ENCODE measurements at regions not wholly inside any gene's neighbourhood (a gene's known extent, or its start where the extent isn't known, plus 50 kb on each side); places are given as distances from the start of the nearest gene placed in this dataset.

DNA sequence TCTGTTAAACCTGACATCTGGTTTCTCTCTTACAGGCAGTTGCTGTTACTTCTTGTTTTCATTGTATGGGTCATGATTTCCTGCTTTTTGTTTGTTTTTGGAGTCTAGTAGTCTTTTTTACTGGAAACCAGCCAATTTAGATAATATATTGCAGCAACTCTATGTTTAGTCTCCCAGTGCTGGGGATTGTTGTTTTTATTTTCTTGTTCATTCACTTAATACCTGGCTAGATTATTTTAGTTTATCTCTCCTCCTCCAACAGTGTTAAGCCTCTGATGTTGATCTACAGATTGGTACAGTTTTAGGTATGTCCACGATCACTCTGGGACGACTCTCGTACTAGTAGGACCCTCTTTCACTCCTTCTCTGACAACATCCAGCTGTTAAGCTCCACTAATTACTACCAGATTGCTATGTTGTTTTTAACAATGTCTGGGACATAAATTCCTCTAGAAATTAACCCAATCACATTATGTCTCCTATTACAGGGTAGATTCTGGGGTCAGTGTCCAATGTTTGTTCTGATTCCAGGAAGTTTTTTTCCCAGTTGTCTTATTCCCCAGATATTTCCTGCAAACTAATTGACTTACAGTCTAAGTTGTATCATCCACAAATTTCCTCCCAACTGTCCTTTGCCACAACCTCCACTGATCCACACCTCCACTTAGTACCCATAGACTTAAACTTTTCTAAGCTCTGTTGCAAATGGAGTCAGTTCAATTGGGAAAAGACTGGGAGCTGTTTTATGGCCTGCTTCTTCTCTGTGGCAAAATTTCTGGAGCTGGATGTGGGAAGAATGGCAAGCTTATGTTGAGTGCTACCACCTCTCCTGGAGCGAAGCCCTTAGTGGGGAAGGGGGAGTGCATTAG lies 1280.6 kb upstream of the CNTN5 start:
- H3K36me3 Mint-ChIP-seq (ENCODE audit: insufficient read depth, unreplicated experiment): no peaks in the 10 kb centered on the region
- intact Hi-C loops (cut with micrococcal nuclease; ENCODE audit: unreplicated experiment): no loop called here
- peaks cover 55% of the 10 kb centered on the region for H3K9me3 Mint-ChIP-seq (ENCODE audit: unreplicated experiment)
- H3K4me3 Mint-ChIP-seq (ENCODE audit: unreplicated experiment): no peak overlapping the region
- ChIA-PET CTCF (no interaction called here), POLR2A (interaction anchor here (0.7 kb wide), 2 partner anchors 27 to 1250 kb away, joined by 3 to 4 read pairs; no protein-coding TSS in a partner anchor)
- Histone ChIP-seq H3K4me1 (no peaks in the 10 kb centered on the region), H3K36me3 (ENCODE audit: control insufficient read depth, insufficient read depth, low read length) (no peaks in the 10 kb centered on the region), H3K9me3 (peaks cover 11% of the 10 kb centered on the region), H3K4me3 (ENCODE audit: low read depth, low read length) (no peak overlapping the region), H3K27me3 (replicated peaks; ENCODE audit: control insufficient read depth, insufficient read depth, low read length) (no peaks in the 10 kb centered on the region)
- TF ChIP-seq, protein P1, sequence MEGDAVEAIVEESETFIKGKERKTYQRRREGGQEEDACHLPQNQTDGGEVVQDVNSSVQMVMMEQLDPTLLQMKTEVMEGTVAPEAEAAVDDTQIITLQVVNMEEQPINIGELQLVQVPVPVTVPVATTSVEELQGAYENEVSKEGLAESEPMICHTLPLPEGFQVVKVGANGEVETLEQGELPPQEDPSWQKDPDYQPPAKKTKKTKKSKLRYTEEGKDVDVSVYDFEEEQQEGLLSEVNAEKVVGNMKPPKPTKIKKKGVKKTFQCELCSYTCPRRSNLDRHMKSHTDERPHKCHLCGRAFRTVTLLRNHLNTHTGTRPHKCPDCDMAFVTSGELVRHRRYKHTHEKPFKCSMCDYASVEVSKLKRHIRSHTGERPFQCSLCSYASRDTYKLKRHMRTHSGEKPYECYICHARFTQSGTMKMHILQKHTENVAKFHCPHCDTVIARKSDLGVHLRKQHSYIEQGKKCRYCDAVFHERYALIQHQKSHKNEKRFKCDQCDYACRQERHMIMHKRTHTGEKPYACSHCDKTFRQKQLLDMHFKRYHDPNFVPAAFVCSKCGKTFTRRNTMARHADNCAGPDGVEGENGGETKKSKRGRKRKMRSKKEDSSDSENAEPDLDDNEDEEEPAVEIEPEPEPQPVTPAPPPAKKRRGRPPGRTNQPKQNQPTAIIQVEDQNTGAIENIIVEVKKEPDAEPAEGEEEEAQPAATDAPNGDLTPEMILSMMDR (IDR thresholded peaks at IDR 0.05; ENCODE audit: insufficient read depth in 1 of 2, low read depth in 1 of 2, low read length in 1 of 2, severe bottlenecking in 1 of 2, unreplicated experiment in 1 of 2): no peak
- H3K27ac Mint-ChIP-seq (ENCODE audit: unreplicated experiment): peak overlapping the region; percentile 6
- H3K4me1 Mint-ChIP-seq (ENCODE audit: low read depth, unreplicated experiment): no peaks in the 10 kb centered on the region
- H3K27me3 Mint-ChIP-seq (ENCODE audit: insufficient read depth, unreplicated experiment): no peaks in the 10 kb centered on the region
- BruUV-seq (replicated peaks): no TSS peak
- DNase-seq: no peak

DNA sequence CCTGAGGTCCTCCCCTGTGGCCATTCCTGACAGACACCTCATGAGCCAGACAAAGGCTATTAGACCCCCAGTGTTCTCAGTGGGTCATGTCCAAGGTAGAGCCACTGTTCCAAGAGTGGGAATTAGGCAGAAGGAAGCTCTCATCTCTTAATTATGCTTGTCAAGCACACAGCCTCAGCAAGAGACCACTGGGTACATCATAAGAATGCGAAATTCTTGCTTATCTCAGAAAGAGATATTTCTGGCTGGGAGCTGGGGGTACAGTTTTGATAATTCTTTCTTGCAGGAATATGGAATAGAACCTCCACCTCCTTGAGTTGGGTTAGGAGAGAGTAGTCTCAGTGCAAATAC lies 1280.0 kb upstream of the CNTN5 start:
- Mint-ChIP-seq H3K4me3 (ENCODE audit: unreplicated experiment) (no peak overlapping the region), H3K4me1 (ENCODE audit: low read depth, unreplicated experiment) (no peaks in the 10 kb centered on the region), H3K27me3 (ENCODE audit: insufficient read depth, unreplicated experiment) (no peaks in the 10 kb centered on the region), H3K9me3 (ENCODE audit: unreplicated experiment) (peaks cover 55% of the 10 kb centered on the region), H3K36me3 (ENCODE audit: insufficient read depth, unreplicated experiment) (no peaks in the 10 kb centered on the region), H3K27ac (ENCODE audit: unreplicated experiment) (no peak overlapping the region)
- no peaks in the 10 kb centered on the region for H3K4me1 ChIP-seq
- no peaks in the 10 kb centered on the region for H3K27me3 ChIP-seq (replicated peaks; ENCODE audit: control insufficient read depth, insufficient read depth, low read length)
- H3K36me3 ChIP-seq (ENCODE audit: control insufficient read depth, insufficient read depth, low read length): no peaks in the 10 kb centered on the region
- ChIA-PET CTCF (no interaction called here), POLR2A (interaction anchor here (0.7 kb wide), 2 partner anchors 26 to 1250 kb away, joined by 3 to 4 read pairs; no protein-coding TSS in a partner anchor)
- TF ChIP-seq, protein P1 (IDR thresholded peaks at IDR 0.05; ENCODE audit: insufficient read depth in 1 of 2, low read depth in 1 of 2, low read length in 1 of 2, severe bottlenecking in 1 of 2, unreplicated experiment in 1 of 2): no peak
- intact Hi-C loops (cut with micrococcal nuclease; ENCODE audit: unreplicated experiment): no loop called here
- DNase-seq: no peak
- no TSS peak for BruUV-seq (replicated peaks)
- H3K4me3 ChIP-seq (ENCODE audit: low read depth, low read length): no peak overlapping the region
- H3K9me3 ChIP-seq: peaks cover 11% of the 10 kb centered on the region

DNA sequence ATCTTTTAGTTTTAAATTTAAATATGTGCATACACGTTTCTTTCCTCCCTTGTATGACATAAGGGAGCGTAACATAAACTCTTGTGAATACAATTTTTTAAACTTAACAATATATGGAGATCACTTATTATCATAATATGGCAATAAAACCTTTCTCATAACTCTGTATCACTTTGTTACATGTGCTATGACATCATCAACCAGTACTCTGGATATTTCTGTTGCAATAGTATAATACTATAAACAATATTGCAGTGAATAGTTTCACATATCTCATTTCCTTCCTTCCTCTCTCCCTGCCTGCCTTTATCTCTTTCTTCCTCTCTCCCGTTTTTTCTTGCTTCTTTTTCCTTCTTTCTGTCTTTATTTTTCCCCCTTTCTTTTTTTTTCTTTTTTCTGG lies 1278.0 kb upstream of the CNTN5 start:
- peaks cover 39% of the 10 kb centered on the region for H3K9me3 Mint-ChIP-seq (ENCODE audit: unreplicated experiment)
- POLR2A ChIA-PET: no interaction called here
- TF ChIP-seq, protein P1 (IDR thresholded peaks at IDR 0.05; ENCODE audit: insufficient read depth in 1 of 2, low read depth in 1 of 2, low read length in 1 of 2, severe bottlenecking in 1 of 2, unreplicated experiment in 1 of 2): no peak
- CTCF ChIA-PET: no interaction called here
- peaks cover 11% of the 10 kb centered on the region for H3K9me3 ChIP-seq
- H3K4me3 Mint-ChIP-seq (ENCODE audit: unreplicated experiment): no peak overlapping the region
- H3K27me3 Mint-ChIP-seq (ENCODE audit: insufficient read depth, unreplicated experiment): no peaks in the 10 kb centered on the region
- no peaks in the 10 kb centered on the region for H3K4me1 ChIP-seq
- no peaks in the 10 kb centered on the region for H3K27me3 ChIP-seq (replicated peaks; ENCODE audit: control insufficient read depth, insufficient read depth, low read length)
- no peak overlapping the region for H3K27ac Mint-ChIP-seq (ENCODE audit: unreplicated experiment)
- no peak for DNase-seq
- no peaks in the 10 kb centered on the region for H3K36me3 Mint-ChIP-seq (ENCODE audit: insufficient read depth, unreplicated experiment)
- no peaks in the 10 kb centered on the region for H3K36me3 ChIP-seq (ENCODE audit: control insufficient read depth, insufficient read depth, low read length)
- intact Hi-C loops (cut with micrococcal nuclease; ENCODE audit: unreplicated experiment): no loop called here
- H3K4me3 ChIP-seq (ENCODE audit: low read depth, low read length): no peak overlapping the region
- no TSS peak for BruUV-seq (replicated peaks)
- H3K4me1 Mint-ChIP-seq (ENCODE audit: low read depth, unreplicated experiment): no peaks in the 10 kb centered on the region
